ENCODE measurements at regions not wholly inside any gene's neighbourhood (a gene's known extent, or its start where the extent isn't known, plus 50 kb on each side); places are given as distances from the start of the nearest gene placed in this dataset.
A peak's percentile ranks its signal among the peaks of the same experiment; 100 is the strongest.

GRCh38 chr4:124083711-124084110 is 628.8 kb downstream of the ANKRD50 start:
- Histone ChIP-seq H3K27ac (no peak overlapping the region), H3K9me3 (peaks cover 0 to 7% (median 0%) of the 10 kb centered on the region in 4 donors), H3K4me3 (no peak overlapping the region), H3K4me1 (no peaks in the 10 kb centered on the region), H3K36me3 (no peaks in the 10 kb centered on the region), H3K27me3 (no peaks in the 10 kb centered on the region)
- intact Hi-C loops (cut with DNase I), result no loop called here
- DNase-seq, result no peak
- TF ChIP-seq CTCF (IDR thresholded peaks at IDR 0.05) (no peak), POLR2AphosphoS5 (IDR thresholded peaks at IDR 0.05) (no peak), EP300 (IDR thresholded peaks at IDR 0.05) (no peak), POLR2A (IDR thresholded peaks at IDR 0.05) (no peak)
- WGBS, 2 donors, result 34 to 59% methylated on average over 4 of the region's 4 CpGs

- Histone ChIP-seq H3K9me3 (no peaks in the 10 kb centered on the region), H3K4me3 (no peak overlapping the region), H3K36me3 (no peaks in the 10 kb centered on the region), H3K27ac (no peak overlapping the region), H3K27me3 (no peaks in the 10 kb centered on the region), H3K4me1 (no peaks in the 10 kb centered on the region)
- no peak for TF ChIP-seq EP300 (IDR thresholded peaks at IDR 0.05)
- no peak for TF ChIP-seq CTCF (IDR thresholded peaks at IDR 0.05)
- TF ChIP-seq POLR2AphosphoS5 (IDR thresholded peaks at IDR 0.05), result no peak
- 41 to 65% methylated on average over 3 of the region's 3 CpGs for WGBS, 2 donors
- intact Hi-C loops (cut with DNase I), result no loop called here
- no peak for DNase-seq
Measured at GRCh38 chr4:124085561-124086180, 626.9 kb downstream of the ANKRD50 start.

DNA sequence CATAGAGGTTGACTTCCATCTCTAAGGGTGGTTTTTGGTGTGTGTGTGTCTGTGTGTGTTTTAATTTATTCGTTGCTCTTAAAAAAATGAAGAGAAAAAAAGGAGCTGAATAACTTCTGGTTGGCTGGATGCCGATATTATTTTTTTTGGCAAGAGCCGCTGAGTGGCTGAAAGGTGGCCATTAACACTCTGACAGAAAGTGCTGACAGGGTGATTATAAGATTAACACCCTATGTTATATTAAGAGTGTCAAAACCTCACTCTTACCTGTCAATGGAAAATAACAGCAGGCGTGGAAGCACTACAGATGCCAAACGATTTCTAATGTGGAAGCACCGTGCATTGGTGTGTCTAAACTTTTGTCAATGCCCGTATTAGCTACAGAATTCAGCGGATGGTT is 622.5 kb downstream of the ANKRD50 start:
- no peak for DNase-seq
- intact Hi-C loops (cut with DNase I), result no loop called here
- H3K4me3 ChIP-seq, result no peak overlapping the region
- no peak for TF ChIP-seq EP300 (IDR thresholded peaks at IDR 0.05)
- no peak for TF ChIP-seq CTCF (IDR thresholded peaks at IDR 0.05)
- TF ChIP-seq POLR2A (IDR thresholded peaks at IDR 0.05), result no peak
- no peak for TF ChIP-seq POLR2AphosphoS5 (IDR thresholded peaks at IDR 0.05)
- H3K36me3 ChIP-seq, result no peaks in the 10 kb centered on the region
- H3K27ac ChIP-seq, result no peak overlapping the region
- WGBS, 2 donors, result 89% methylated on average over 8 of the region's 8 CpGs
- H3K4me1 ChIP-seq, result no peaks in the 10 kb centered on the region
- H3K27me3 ChIP-seq, result no peaks in the 10 kb centered on the region
- H3K9me3 ChIP-seq, result no peaks in the 10 kb centered on the region

GRCh38 chr4:124092101-124092500 is 620.4 kb downstream of the ANKRD50 start:
- no peak for DNase-seq
- Histone ChIP-seq H3K27me3 (no peaks in the 10 kb centered on the region), H3K4me3 (no peak overlapping the region), H3K4me1 (no peaks in the 10 kb centered on the region), H3K27ac (peak overlapping the region in 1 of 4 donors; percentile 6), H3K9me3 (no peaks in the 10 kb centered on the region), H3K36me3 (no peaks in the 10 kb centered on the region)
- TF ChIP-seq POLR2AphosphoS5 (IDR thresholded peaks at IDR 0.05) (peak; percentile 21 to 72 (median 38)), CTCF (IDR thresholded peaks at IDR 0.05) (no peak)
- intact Hi-C loops (cut with DNase I), result no loop called here

- DNase-seq, result no peak
- no peak for TF ChIP-seq POLR2AphosphoS5 (IDR thresholded peaks at IDR 0.05)
- no peak for TF ChIP-seq EP300 (IDR thresholded peaks at IDR 0.05)
- no peak for TF ChIP-seq POLR2A (IDR thresholded peaks at IDR 0.05)
- no peak for TF ChIP-seq CTCF (IDR thresholded peaks at IDR 0.05)
- 29 to 79% methylated on average over 2 of the region's 2 CpGs for WGBS, 2 donors
Measured at GRCh38 chr4:124092541-124092984, 620.0 kb downstream of the ANKRD50 start.

More at GRCh38 chr4:124092541-124092984, 620.0 kb downstream of the ANKRD50 start:
- no peaks in the 10 kb centered on the region for H3K4me1 ChIP-seq
- no peaks in the 10 kb centered on the region for H3K36me3 ChIP-seq
- H3K9me3 ChIP-seq, result no peaks in the 10 kb centered on the region
- no peaks in the 10 kb centered on the region for H3K27me3 ChIP-seq
- intact Hi-C loops (cut with DNase I), result no loop called here
- no peak overlapping the region for H3K4me3 ChIP-seq
- peak overlapping the region in 1 of 4 donors; percentile 6 for H3K27ac ChIP-seq

All from sigmoid colon (tissue), 6 donors.